GM21515 (cell line): ENCODE measurements at regions not wholly inside any gene's neighbourhood (a gene's known extent, or its start where the extent isn't known, plus 50 kb on each side); places are given as distances from the start of the nearest gene placed in this dataset.

Experiments
- ATAC-seq: cut with Tn5 transposase; IDR thresholded peaks from one replicate; pipeline ENCODE4 v1.9.1; 2021; ENCODE audit not compliant: unreplicated experiment

- ATAC-seq = no peak
Measured at GRCh38 chr13:61873717-61874116, 458.1 kb upstream of the PCDH20 start.

- ATAC-seq = no peak
Measured at GRCh38 chr13:61857198-61857597, 441.5 kb upstream of the PCDH20 start.

- no peak for ATAC-seq
Measured at GRCh38 chr13:61852116-61852619, 436.5 kb upstream of the PCDH20 start.

- ATAC-seq = no peak
Measured at GRCh38 chr13:61850794-61851193, 435.1 kb upstream of the PCDH20 start.

- no peak for ATAC-seq
Measured at GRCh38 chr13:61838568-61838967, 422.9 kb upstream of the PCDH20 start.

- no peak for ATAC-seq
Measured at GRCh38 chr13:61833228-61833627, 417.6 kb upstream of the PCDH20 start.

GRCh38 chr13:61831026-61831425 lies 415.4 kb upstream of the PCDH20 start:
- ATAC-seq = no peak

GRCh38 chr13:61830475-61830874 lies 414.8 kb upstream of the PCDH20 start:
- ATAC-seq = no peak

- no peak for ATAC-seq
Measured at GRCh38 chr13:61824168-61824567, 408.5 kb upstream of the PCDH20 start.

GRCh38 chr13:61812286-61812685 lies 396.6 kb upstream of the PCDH20 start:
- no peak for ATAC-seq

GRCh38 chr13:61810065-61810464 lies 394.4 kb upstream of the PCDH20 start:
- no peak for ATAC-seq

- no peak for ATAC-seq
Measured at GRCh38 chr13:61797397-61797796, 381.7 kb upstream of the PCDH20 start.

- ATAC-seq = no peak
Measured at GRCh38 chr13:61795580-61795979, 379.9 kb upstream of the PCDH20 start.

- ATAC-seq = no peak
Measured at GRCh38 chr13:61779456-61779855, 363.8 kb upstream of the PCDH20 start.

- ATAC-seq = no peak
Measured at GRCh38 chr13:61778531-61778930, 362.9 kb upstream of the PCDH20 start.

- ATAC-seq = no peak
Measured at GRCh38 chr13:61777899-61778298, 362.2 kb upstream of the PCDH20 start.

GRCh38 chr13:61777271-61777670 lies 361.6 kb upstream of the PCDH20 start:
- ATAC-seq = no peak

- no peak for ATAC-seq
Measured at GRCh38 chr13:61774903-61775302, 359.3 kb upstream of the PCDH20 start.

- ATAC-seq = no peak
Measured at GRCh38 chr13:61770681-61771080, 355.0 kb upstream of the PCDH20 start.

- no peak for ATAC-seq
Measured at GRCh38 chr13:61768175-61768574, 352.5 kb upstream of the PCDH20 start.

GRCh38 chr13:61766667-61767058 lies 351.0 kb upstream of the PCDH20 start:
- no peak for ATAC-seq

GRCh38 chr13:61765940-61766666 lies 350.5 kb upstream of the PCDH20 start:
- no peak for ATAC-seq

- ATAC-seq = no peak
Measured at GRCh38 chr13:61765181-61765742, 349.6 kb upstream of the PCDH20 start.
